GM12874 (cell line): ENCODE measurements at regions not wholly inside any gene's neighbourhood (a gene's known extent, or its start where the extent isn't known, plus 50 kb on each side); places are given as distances from the start of the nearest gene placed in this dataset.

Source experiments
- TF ChIP-seq, protein P1 (sequence below): IDR thresholded peaks from 2 replicates; pipeline ENCODE4 v1.5.1; 2011; ENCODE audit warnings: low read depth, mild to moderate bottlenecking, control low read depth, low read length, moderate library complexity; ENCODE audit not compliant: insufficient read depth

DNA sequence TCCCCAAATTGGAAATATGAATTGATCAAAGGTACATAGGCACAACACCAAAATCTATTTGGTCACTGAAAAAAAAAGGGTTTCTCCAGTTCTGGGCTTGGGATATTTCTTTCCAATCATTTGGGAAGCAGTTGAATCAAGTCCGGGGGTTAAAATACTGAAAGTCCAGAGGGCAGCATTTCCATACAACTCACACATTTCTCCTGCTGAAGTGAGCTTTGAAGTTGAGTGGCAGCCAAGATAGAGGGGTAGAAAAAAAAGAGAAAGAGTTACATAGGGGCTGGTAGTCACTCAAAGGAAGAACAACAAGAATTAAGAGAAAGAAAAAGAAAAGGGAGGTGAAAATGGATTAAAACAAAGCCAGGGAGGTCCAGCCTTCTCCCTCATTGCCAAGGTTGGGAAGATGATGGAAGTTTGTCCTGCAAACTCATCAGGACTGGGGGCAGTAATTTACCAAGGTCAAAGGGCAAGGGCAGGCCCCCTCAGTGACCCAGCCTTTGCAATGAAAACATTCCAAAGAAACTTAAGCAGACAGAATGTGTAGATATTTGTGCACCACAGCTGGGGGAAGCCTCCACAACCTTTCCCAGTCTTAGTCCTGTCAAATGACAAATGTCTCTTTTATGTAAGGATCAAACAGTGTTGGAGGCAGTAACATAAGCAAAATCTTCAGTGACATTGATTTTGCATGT, 525.3 kb upstream of the JARID2 start:
- TF ChIP-seq, protein P1, sequence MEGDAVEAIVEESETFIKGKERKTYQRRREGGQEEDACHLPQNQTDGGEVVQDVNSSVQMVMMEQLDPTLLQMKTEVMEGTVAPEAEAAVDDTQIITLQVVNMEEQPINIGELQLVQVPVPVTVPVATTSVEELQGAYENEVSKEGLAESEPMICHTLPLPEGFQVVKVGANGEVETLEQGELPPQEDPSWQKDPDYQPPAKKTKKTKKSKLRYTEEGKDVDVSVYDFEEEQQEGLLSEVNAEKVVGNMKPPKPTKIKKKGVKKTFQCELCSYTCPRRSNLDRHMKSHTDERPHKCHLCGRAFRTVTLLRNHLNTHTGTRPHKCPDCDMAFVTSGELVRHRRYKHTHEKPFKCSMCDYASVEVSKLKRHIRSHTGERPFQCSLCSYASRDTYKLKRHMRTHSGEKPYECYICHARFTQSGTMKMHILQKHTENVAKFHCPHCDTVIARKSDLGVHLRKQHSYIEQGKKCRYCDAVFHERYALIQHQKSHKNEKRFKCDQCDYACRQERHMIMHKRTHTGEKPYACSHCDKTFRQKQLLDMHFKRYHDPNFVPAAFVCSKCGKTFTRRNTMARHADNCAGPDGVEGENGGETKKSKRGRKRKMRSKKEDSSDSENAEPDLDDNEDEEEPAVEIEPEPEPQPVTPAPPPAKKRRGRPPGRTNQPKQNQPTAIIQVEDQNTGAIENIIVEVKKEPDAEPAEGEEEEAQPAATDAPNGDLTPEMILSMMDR, result no peak

DNA sequence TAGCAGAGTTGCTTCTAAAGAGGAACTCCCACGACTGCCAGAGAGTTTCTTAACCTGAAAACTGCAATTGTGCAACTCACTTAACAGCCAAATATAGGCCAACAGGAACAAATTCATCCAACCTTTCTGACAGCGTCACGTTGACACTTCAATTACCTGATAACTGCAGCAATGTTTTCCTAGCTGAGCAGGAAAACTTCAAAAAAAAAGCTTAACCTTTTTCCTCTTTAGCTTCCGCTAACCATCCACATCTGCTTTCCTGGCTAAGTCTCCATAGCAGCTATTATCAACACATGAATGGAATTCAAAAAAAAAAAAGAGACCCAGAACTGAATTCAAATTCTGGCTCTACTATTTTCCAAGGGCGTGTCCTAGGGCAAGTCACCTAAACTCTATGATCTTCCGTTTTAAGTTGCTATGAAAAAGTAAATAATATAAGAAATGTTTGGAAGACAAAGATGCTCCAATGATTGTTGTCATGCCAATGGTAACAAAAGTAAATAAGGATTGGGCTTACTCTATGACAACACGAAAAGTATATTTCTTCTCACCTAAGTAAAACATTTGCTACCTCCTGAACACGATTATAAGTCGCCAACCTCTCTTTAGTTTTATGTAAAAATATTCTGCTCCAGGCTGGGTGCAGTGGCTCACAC, 524.6 kb upstream of the JARID2 start:
- TF ChIP-seq, protein P1, result no peak

GRCh38 chr6:14722001-14722562, 523.8 kb upstream of the JARID2 start:
- TF ChIP-seq, protein P1, result no peak

GRCh38 chr6:14722704-14723103, 523.2 kb upstream of the JARID2 start:
- TF ChIP-seq, protein P1, result no peak

- TF ChIP-seq, protein P1, result no peak
These were observed 522.3 kb upstream of the JARID2 start for GRCh38 chr6:14723535-14724086.

DNA sequence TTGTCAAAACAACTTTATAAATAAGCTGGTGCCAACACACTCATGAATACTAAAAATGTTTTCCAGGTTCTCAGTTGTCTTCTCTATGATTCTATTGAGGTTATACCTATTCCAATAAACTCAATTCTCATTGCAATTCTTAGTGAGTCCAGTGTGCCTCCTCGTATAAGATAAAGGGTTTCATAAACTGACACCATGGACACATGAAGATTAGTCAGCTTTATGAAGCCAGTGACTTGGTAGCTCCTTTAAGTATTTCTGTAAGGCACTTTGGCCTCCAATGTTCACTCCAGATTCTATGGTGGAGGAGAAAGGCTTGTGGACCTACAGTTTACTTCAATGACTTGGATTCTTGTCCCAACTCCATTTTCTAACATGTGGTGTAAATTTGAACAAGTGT, 521.3 kb upstream of the JARID2 start:
- TF ChIP-seq, protein P1, result no peak

DNA sequence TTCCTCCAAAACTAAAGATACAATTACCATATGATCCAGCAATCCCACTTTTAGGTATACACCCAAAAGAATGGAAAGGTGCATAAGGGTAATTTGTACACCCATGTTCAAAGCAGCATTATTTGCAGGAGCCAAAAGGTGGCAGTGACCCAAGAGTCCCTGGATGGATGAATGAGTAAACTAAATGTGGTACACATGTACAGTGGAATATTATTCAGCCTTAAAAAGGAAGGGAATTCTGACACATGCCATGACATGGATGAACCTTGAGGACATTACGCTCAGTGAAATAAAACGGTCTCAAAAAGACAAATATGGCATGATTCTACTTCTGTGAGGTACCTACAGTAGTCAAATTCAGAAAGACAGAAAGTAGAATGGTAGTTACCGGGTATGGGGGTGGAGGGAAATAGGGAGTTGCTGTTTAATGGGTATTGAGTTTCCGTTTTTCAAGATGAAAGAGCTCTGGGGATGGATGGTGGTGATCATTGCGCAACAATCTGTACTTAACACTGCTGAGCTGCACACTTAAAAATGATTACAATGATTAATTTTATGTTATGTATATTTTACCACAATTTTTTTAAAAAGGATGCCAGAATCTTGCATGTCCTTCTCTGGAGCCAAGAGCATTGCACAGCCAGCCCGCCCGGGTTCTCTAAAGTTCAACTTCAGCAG, 518.9 kb upstream of the JARID2 start:
- TF ChIP-seq, protein P1, result no peak
